Renal cortical epithelial cell (primary cell): ENCODE measurements at regions not wholly inside any gene's neighbourhood (a gene's known extent, or its start where the extent isn't known, plus 50 kb on each side); places are given as distances from the start of the nearest gene placed in this dataset.
A peak's percentile ranks its signal among the peaks of the same experiment; 100 is the strongest.
"Not testable (repeated sequence)": the region's sequence is repeated elsewhere in the genome, so short reads cannot be mapped to it uniquely, and the experiment has no call there.

Experiments
- DNase-seq: peaks from one replicate; pipeline ENCODE4 v3.0.0-alpha.2; 2011; ENCODE audit warnings: low read depth

- DNase-seq: no peak
Observed at GRCh38 chr7:21317966-21318915, 109.6 kb upstream of the SP4 start.

- DNase-seq: no peak
Observed at GRCh38 chr7:21318916-21319270, 109.0 kb upstream of the SP4 start.

- DNase-seq: no peak
Observed at GRCh38 chr7:21326241-21326640, 101.6 kb upstream of the SP4 start.

- DNase-seq: no peak
Observed at GRCh38 chr7:21326921-21327320, 101.0 kb upstream of the SP4 start.

- no peak for DNase-seq
Observed at GRCh38 chr7:21327422-21328409, 100.2 kb upstream of the SP4 start.

GRCh38 chr7:21330462-21331178 is 97.3 kb upstream of the SP4 start:
- no peak for DNase-seq

- DNase-seq: no peak
Observed at GRCh38 chr7:21334906-21335305, 93.0 kb upstream of the SP4 start.

- DNase-seq: no peak
Observed at GRCh38 chr7:21336743-21337142, 91.1 kb upstream of the SP4 start.

GRCh38 chr7:21338728-21339164 is 89.1 kb upstream of the SP4 start:
- DNase-seq: no peak

GRCh38 chr7:21344900-21345299 is 83.0 kb upstream of the SP4 start:
- DNase-seq: not testable (repeated sequence)

GRCh38 chr7:21345361-21345760 is 82.5 kb upstream of the SP4 start:
- no peak for DNase-seq

GRCh38 chr7:21346297-21346696 is 81.6 kb upstream of the SP4 start:
- no peak for DNase-seq

GRCh38 chr7:21352540-21353387 is 75.1 kb upstream of the SP4 start:
- no peak for DNase-seq

- DNase-seq: no peak
Observed at GRCh38 chr7:21353388-21353780, 74.5 kb upstream of the SP4 start.

GRCh38 chr7:21354284-21354683 is 73.6 kb upstream of the SP4 start:
- no peak for DNase-seq

GRCh38 chr7:21355406-21355874 is 72.4 kb upstream of the SP4 start:
- peak; percentile 14 for DNase-seq

GRCh38 chr7:21356616-21357015 is 71.3 kb upstream of the SP4 start:
- DNase-seq: no peak

- DNase-seq: no peak
Observed at GRCh38 chr7:21357151-21358097, 70.5 kb upstream of the SP4 start.

GRCh38 chr7:21358648-21359047 is 69.2 kb upstream of the SP4 start:
- no peak for DNase-seq

GRCh38 chr7:21359163-21359562 is 68.7 kb upstream of the SP4 start:
- no peak for DNase-seq
